Mammary epithelial cell (primary cell): ENCODE measurements at regions not wholly inside any gene's neighbourhood (a gene's known extent, or its start where the extent isn't known, plus 50 kb on each side); places are given as distances from the start of the nearest gene placed in this dataset.

Source experiments
- CTCF ChIP-seq, 2 donors: IDR thresholded peaks in 1 of 2; conservative IDR thresholded peaks in 1 of 2; 2 replicates each; pipeline ENCODE4 v1.5.1; 2011 to 2012; ENCODE audit warnings: inconsistent platforms in 2 of 2, low read length in 2 of 2, mild to moderate bottlenecking in 2 of 2, control low read depth in 1 of 2, low read depth in 1 of 2; ENCODE audit not compliant: insufficient read depth in 1 of 2; ENCODE audit errors: extremely low read depth in 1 of 2
- EZH2 ChIP-seq: IDR thresholded peaks from 2 replicates; pipeline ENCODE4 v1.6.1; 2012; ENCODE audit warnings: low read length, inconsistent platforms, borderline replicate concordance

- TF ChIP-seq CTCF (conservative IDR thresholded peaks at IDR 0.05 in 1 of 2, IDR thresholded peaks at IDR 0.05 in 1 of 2; ENCODE audit: extremely low read depth in 1 of 2, insufficient read depth in 1 of 2, low read depth in 1 of 2, low read length in 2 of 2) (no peak), EZH2 (no peak)
Observed at GRCh38 chr2:7191932-7192331, 274.7 kb downstream of the RNF144A start.
